ENCODE measurements at regions not wholly inside any gene's neighbourhood (a gene's known extent, or its start where the extent isn't known, plus 50 kb on each side); places are given as distances from the start of the nearest gene placed in this dataset.
A peak's percentile ranks its signal among the peaks of the same experiment; 100 is the strongest.

DNA sequence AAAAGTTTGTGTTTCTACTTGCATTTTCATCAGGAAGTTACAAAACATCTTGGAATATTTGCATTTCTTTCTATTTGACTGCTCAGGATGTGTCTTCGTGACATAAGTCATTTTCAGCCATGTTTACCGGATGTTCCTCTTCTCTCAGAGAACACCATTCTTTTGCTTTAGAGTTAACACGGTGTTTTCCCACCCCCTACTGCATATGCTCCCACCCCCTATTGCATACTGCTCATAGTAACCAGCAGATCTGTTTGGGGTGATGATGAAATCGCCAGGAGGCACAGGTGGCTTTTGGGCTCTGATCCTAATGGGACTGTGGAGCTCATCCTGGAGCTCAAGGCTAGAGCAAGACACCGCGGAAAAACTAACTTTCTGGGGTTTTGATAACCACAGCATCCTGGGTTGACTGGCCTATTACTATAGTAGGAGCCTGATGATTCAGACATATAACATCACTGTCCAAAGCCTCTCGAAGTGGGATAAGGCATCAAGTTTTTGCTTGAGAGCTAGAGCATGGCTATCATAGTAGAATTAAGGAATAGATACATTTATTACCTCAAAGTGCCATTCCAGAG is 65.1 kb upstream of the BET1 start:
- H3K27ac ChIP-seq, result no peak overlapping the region
- H3K4me1 ChIP-seq, result no peaks in the 10 kb centered on the region
- ATAC-seq (no peak), DNase-seq (no peak)
- H3K27me3 ChIP-seq, result no peaks in the 10 kb centered on the region
- intact Hi-C loops (cut with DNase I), result no loop called here
- no peaks in the 10 kb centered on the region for H3K9me3 ChIP-seq
- H3K36me3 ChIP-seq, result no peaks in the 10 kb centered on the region
- TF ChIP-seq, protein P1, sequence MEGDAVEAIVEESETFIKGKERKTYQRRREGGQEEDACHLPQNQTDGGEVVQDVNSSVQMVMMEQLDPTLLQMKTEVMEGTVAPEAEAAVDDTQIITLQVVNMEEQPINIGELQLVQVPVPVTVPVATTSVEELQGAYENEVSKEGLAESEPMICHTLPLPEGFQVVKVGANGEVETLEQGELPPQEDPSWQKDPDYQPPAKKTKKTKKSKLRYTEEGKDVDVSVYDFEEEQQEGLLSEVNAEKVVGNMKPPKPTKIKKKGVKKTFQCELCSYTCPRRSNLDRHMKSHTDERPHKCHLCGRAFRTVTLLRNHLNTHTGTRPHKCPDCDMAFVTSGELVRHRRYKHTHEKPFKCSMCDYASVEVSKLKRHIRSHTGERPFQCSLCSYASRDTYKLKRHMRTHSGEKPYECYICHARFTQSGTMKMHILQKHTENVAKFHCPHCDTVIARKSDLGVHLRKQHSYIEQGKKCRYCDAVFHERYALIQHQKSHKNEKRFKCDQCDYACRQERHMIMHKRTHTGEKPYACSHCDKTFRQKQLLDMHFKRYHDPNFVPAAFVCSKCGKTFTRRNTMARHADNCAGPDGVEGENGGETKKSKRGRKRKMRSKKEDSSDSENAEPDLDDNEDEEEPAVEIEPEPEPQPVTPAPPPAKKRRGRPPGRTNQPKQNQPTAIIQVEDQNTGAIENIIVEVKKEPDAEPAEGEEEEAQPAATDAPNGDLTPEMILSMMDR (IDR thresholded peaks at IDR 0.05), result no peak
- H3K4me3 ChIP-seq, result no peak overlapping the region

DNA sequence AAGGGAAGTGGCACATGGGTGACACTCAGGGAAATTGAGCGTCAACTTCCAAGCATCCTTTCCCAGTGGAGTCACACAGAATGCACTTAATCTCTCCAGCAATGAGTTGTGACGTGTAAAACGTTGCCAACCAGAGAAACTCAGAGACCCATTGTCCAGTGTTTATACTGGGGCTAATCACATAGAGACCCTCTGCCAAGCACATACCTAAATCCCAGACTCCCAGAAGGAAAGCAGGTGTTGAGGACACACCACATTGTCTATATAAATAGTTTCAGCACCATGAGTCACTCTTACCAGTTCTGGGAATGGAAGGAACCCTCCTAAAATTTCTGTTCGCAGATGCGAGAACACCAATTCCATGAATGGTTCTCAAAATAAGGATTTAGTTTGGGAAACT is 76.4 kb upstream of the BET1 start:
- Histone ChIP-seq H3K36me3 (no peaks in the 10 kb centered on the region), H3K4me3 (no peak overlapping the region), H3K27ac (no peak overlapping the region), H3K27me3 (no peaks in the 10 kb centered on the region), H3K9me3 (no peaks in the 10 kb centered on the region), H3K4me1 (no peaks in the 10 kb centered on the region)
- ATAC-seq, result no peak
- DNase-seq, result no peak
- TF ChIP-seq, protein P1 (IDR thresholded peaks at IDR 0.05), result no peak
- intact Hi-C loops (cut with DNase I), result loop anchor here (10.0 kb wide), 1 partner anchor 176 kb away; the partner anchor contains the start of gene GNGT1

DNA sequence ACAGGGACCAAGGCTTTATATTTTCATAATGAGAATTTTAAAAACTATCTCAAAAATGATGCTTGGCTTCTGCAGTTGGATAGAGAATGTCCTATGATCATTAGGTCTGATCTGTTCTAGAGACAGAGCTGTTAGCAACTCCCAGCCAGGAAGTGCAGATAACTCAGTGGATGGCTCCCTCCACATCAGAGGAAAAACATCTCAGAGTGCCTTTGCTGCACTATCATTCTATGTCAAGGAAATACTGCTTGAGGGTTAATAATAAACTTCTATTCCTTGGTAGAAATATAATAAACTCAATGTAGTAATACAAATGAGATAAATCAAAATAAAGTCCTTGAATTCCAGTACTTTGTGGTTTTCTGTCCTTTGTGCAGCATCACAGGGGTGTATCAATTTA is 78.0 kb upstream of the BET1 start:
- ATAC-seq (no peak), DNase-seq (no peak)
- intact Hi-C loops (cut with DNase I), result loop anchor here (10.0 kb wide), 1 partner anchor 177 kb away; the partner anchor contains the start of gene GNGT1
- Histone ChIP-seq H3K36me3 (no peaks in the 10 kb centered on the region), H3K9me3 (no peaks in the 10 kb centered on the region), H3K27me3 (no peaks in the 10 kb centered on the region), H3K4me3 (no peak overlapping the region), H3K4me1 (no peaks in the 10 kb centered on the region), H3K27ac (no peak overlapping the region)
- TF ChIP-seq, protein P1 (IDR thresholded peaks at IDR 0.05), result no peak

DNA sequence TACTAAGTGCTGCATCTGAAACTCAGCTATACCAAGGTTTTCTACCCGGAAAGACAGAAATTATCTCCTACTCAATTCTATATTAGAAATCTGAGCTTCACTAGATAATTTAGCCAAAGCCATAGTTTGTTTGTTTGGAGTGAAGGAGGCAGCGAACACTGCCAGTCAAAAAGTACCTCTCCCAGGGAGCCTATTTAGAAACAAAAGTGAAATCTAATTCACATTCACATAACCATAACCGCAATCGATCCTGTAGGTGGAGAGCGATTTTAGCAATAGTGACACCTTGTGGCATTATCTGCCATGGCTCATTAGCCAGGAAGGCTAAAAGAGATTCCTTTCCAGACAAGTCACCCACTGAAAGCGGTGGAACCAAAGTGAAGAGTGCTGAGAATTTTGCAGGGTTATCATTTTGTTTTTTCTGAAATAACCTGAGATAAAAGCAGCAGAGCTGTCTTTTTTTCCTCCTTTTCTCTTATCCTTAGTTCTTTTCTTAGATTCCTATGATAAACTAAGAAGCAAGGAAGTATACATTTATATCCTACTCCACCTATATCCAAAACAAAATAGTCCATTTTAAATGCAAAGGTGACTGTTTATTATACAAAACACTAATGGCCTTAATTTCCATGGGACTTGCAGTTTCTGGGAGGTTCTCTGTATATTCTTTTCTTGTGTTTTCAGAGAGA is 83.7 kb upstream of the BET1 start:
- no peaks in the 10 kb centered on the region for H3K27me3 ChIP-seq
- H3K4me1 ChIP-seq, result peaks cover 4% of the 10 kb centered on the region
- TF ChIP-seq, protein P1 (IDR thresholded peaks at IDR 0.05), result peak; percentile 80
- no peak for DNase-seq
- no peaks in the 10 kb centered on the region for H3K9me3 ChIP-seq
- intact Hi-C loops (cut with DNase I), result loop anchor here (10.0 kb wide), 1 partner anchor 183 kb away; the partner anchor contains the start of gene GNGT1
- H3K36me3 ChIP-seq, result no peaks in the 10 kb centered on the region
- ATAC-seq, result peak; percentile 88
- H3K4me3 ChIP-seq, result peak overlapping the region; percentile 29
- no peak overlapping the region for H3K27ac ChIP-seq

DNA sequence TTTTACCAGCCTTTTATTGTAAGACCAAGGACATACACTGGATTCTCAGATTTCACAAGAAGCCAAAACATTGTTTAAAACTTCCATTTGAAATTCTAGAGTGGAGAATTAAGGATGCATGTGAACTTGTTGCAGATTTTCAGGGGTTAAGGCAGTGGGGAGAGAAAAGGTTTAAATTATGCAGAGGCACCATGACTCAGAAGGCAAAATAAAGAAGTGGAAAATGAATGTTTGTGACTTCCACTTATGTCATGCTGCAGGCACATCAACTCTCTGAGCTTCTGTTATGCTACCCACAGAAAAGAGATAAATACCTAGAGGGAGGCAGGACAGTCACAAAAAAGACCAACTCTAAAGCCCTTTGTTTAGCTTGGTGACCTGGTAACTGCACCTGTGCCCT is 84.4 kb upstream of the BET1 start:
- intact Hi-C loops (cut with DNase I), result loop anchor here (10.0 kb wide), 1 partner anchor 184 kb away; the partner anchor contains the start of gene GNGT1

More for the DNA sequence above, 84.4 kb upstream of the BET1 start:
- Histone ChIP-seq H3K4me1 (peaks cover 4% of the 10 kb centered on the region), H3K9me3 (no peaks in the 10 kb centered on the region), H3K27ac (no peak overlapping the region), H3K27me3 (no peaks in the 10 kb centered on the region), H3K4me3 (no peak overlapping the region), H3K36me3 (no peaks in the 10 kb centered on the region)
- TF ChIP-seq, protein P1 (IDR thresholded peaks at IDR 0.05), result no peak
- no peak for ATAC-seq
- no peak for DNase-seq
